Renal cortex interstitium (tissue), 11 donors: ENCODE measurements at regions not wholly inside any gene's neighbourhood (a gene's known extent, or its start where the extent isn't known, plus 50 kb on each side); places are given as distances from the start of the nearest gene placed in this dataset.

Experiments used
- DNase-seq, 11 donors: peaks; one replicate each; pipeline ENCODE4 v3.0.0-alpha.2; 2013; ENCODE audit warnings: low read depth in 9 of 11, low spot score in 4 of 11; ENCODE audit errors: extremely low read depth in 1 of 11

DNA sequence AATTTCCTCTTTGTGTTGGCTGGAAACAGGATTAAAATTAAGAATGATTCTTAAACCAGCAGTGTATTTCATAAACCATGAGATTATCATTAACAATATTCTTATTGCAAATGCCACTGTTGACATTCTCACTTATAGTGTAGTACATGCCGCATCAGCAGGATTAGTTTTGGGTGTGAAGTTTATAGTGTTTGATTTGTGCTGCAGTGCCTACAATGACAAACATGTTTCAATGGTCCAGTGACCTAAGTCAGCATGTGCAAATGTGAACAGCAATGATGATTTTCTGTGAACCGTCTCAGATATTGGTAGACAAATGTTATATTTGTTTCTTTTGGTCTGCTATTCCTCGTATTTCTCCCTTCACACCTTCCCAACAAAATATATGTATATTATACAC lies 49.8 kb upstream of the TDRD3 start:
- no peak for DNase-seq
